HL-60 (cell line): ENCODE measurements at regions not wholly inside any gene's neighbourhood (a gene's known extent, or its start where the extent isn't known, plus 50 kb on each side); places are given as distances from the start of the nearest gene placed in this dataset.

Experiments
- GABPA ChIP-seq: IDR thresholded peaks from 2 replicates; pipeline ENCODE4 v1.6.1; 2012; ENCODE audit warnings: low read depth
- TF ChIP-seq, protein P1 (sequence below): IDR thresholded peaks from one replicate; pipeline ENCODE4 v1.5.1; 2011; ENCODE audit warnings: low read length, control low read depth, inconsistent platforms; ENCODE audit not compliant: insufficient read depth

- TF ChIP-seq, protein P1, sequence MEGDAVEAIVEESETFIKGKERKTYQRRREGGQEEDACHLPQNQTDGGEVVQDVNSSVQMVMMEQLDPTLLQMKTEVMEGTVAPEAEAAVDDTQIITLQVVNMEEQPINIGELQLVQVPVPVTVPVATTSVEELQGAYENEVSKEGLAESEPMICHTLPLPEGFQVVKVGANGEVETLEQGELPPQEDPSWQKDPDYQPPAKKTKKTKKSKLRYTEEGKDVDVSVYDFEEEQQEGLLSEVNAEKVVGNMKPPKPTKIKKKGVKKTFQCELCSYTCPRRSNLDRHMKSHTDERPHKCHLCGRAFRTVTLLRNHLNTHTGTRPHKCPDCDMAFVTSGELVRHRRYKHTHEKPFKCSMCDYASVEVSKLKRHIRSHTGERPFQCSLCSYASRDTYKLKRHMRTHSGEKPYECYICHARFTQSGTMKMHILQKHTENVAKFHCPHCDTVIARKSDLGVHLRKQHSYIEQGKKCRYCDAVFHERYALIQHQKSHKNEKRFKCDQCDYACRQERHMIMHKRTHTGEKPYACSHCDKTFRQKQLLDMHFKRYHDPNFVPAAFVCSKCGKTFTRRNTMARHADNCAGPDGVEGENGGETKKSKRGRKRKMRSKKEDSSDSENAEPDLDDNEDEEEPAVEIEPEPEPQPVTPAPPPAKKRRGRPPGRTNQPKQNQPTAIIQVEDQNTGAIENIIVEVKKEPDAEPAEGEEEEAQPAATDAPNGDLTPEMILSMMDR, result no peak
- no peak for TF ChIP-seq GABPA
These were observed 500.6 kb downstream of the QKI start for GRCh38 chr6:163915131-163915530.
